Body of pancreas (tissue), 4 donors: ENCODE measurements at regions not wholly inside any gene's neighbourhood (a gene's known extent, or its start where the extent isn't known, plus 50 kb on each side); places are given as distances from the start of the nearest gene placed in this dataset.

Experiments
- ATAC-seq: fragments of 150-250 bp; one replicate; pipeline ENCODE4 v1.9.1; 2016
- DNase-seq, 4 donors: peaks; one replicate each; pipeline ENCODE4 v3.0.0-alpha.2; 2019
- H3K27ac ChIP-seq, 4 donors: fragments of 200-600 bp; sonication (generic); 1 replicate in 3 of 4; 2 replicates in 1 of 4; pipeline versions ENCODE4 v1.5.1 to v1.6.1; 2016 to 2019; ENCODE audit warnings: mild to moderate bottlenecking in 1 of 4, mixed read lengths in 1 of 4, moderate library complexity in 1 of 4
- H3K27me3 ChIP-seq, 2 donors: fragments of 200-600 bp; sonication (generic); one replicate each; pipeline ENCODE4 v1.6.0; 2016; ENCODE audit warnings: mild to moderate bottlenecking in 1 of 2
- H3K36me3 ChIP-seq, 2 donors: fragments of 200-600 bp; sonication (generic); replicated peaks in 1 of 2; 2 replicates each; pipeline ENCODE4 v1.5.1; 2016; ENCODE audit warnings: low read depth in 2 of 2; ENCODE audit not compliant: insufficient read depth in 1 of 2
- H3K4me1 ChIP-seq: fragments of 200-600 bp; sonication (generic); one replicate; pipeline ENCODE4 v1.6.0; 2016
- H3K4me3 ChIP-seq, 2 donors: fragments of 200-600 bp; sonication (generic); 1 replicate in 1 of 2; 2 replicates in 1 of 2; pipeline ENCODE4 v1.5.1; 2016 to 2019
- H3K9me3 ChIP-seq, 3 donors: fragments of 200-600 bp; sonication (generic); 1 replicate in 2 of 3; 2 replicates in 1 of 3; pipeline ENCODE4 v1.5.1; 2016
- POLR2A ChIP-seq, 3 donors: fragments of 450-650 bp; IDR thresholded peaks; one replicate each; pipeline ENCODE4 v1.6.1; 2016; ENCODE audit warnings: antibody characterized with exemption in 3 of 3, mild to moderate bottlenecking in 2 of 3
- WGBS, 2 donors: methylation state at CpG; one replicate each; pipeline ENCODE4 v1.1.5; 2017; 5-methylcytosine and 5-hydroxymethylcytosine counted together
- intact Hi-C: fragments of 100-400 bp; cut with DNase I; formaldehyde crosslinking; loops from one replicate; pipeline ENCODE4 v1.15.1; 2023
- TF ChIP-seq, protein P1 (sequence below), 7 experiments: fragments of 450-650 bp in 4 of 7; fragments of 200-600 bp in 3 of 7; sonication (generic) in 3 of 7; IDR thresholded peaks; one replicate each; pipeline ENCODE4 v1.5.1; 2016 to 2019; ENCODE audit warnings: antibody characterized with exemption in 7 of 7

GRCh38 chr18:24536326-24536725, 75.9 kb downstream of the HRH4 start:
- intact Hi-C loops, result no loop called here
- H3K27ac ChIP-seq, result no peak overlapping the region
- no peaks in the 10 kb centered on the region for H3K27me3 ChIP-seq
- WGBS, 2 donors, result 46 to 51% methylated on average over 4 of the region's 4 CpGs
- ATAC-seq (no peak), DNase-seq (no peak)
- no peaks in the 10 kb centered on the region for H3K4me1 ChIP-seq
- no peaks in the 10 kb centered on the region for H3K9me3 ChIP-seq
- no peaks in the 10 kb centered on the region for H3K36me3 ChIP-seq
- H3K4me3 ChIP-seq, result no peak overlapping the region
- TF ChIP-seq, protein P1, sequence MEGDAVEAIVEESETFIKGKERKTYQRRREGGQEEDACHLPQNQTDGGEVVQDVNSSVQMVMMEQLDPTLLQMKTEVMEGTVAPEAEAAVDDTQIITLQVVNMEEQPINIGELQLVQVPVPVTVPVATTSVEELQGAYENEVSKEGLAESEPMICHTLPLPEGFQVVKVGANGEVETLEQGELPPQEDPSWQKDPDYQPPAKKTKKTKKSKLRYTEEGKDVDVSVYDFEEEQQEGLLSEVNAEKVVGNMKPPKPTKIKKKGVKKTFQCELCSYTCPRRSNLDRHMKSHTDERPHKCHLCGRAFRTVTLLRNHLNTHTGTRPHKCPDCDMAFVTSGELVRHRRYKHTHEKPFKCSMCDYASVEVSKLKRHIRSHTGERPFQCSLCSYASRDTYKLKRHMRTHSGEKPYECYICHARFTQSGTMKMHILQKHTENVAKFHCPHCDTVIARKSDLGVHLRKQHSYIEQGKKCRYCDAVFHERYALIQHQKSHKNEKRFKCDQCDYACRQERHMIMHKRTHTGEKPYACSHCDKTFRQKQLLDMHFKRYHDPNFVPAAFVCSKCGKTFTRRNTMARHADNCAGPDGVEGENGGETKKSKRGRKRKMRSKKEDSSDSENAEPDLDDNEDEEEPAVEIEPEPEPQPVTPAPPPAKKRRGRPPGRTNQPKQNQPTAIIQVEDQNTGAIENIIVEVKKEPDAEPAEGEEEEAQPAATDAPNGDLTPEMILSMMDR (IDR thresholded peaks at IDR 0.05), result no peak
- TF ChIP-seq POLR2A (IDR thresholded peaks at IDR 0.05), result no peak

DNA sequence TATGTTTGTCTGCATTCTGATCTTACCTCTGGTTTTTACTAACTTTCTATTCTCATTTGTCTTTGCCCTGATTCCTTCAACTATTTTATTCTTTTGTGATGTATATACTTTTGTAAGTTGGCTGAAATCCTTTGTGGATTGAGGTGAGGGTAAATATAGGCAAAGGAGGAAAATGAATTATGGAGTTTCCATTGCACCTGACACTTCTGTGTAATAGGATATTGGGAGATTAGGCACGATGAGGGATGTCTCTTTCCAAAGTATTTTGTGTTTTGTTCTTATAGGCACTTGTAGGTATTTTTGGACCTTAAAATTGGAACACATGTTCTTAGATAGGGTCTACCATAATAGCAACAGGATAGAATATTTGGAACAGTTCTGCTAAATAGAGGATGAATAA, 76.4 kb downstream of the HRH4 start:
- Histone ChIP-seq H3K27me3 (no peaks in the 10 kb centered on the region), H3K4me1 (no peaks in the 10 kb centered on the region), H3K27ac (no peak overlapping the region), H3K9me3 (no peaks in the 10 kb centered on the region), H3K36me3 (no peaks in the 10 kb centered on the region), H3K4me3 (no peak overlapping the region)
- ATAC-seq (no peak), DNase-seq (no peak)
- TF ChIP-seq, protein P1 (IDR thresholded peaks at IDR 0.05), result no peak
- no peak for TF ChIP-seq POLR2A (IDR thresholded peaks at IDR 0.05)
- WGBS, 2 donors, result 57 to 65% methylated on average over 1 of the region's 1 CpG
- intact Hi-C loops, result no loop called here

- no peak overlapping the region for H3K4me3 ChIP-seq
- H3K4me1 ChIP-seq, result no peaks in the 10 kb centered on the region
- DNase-seq, result no peak
- intact Hi-C loops, result no loop called here
- TF ChIP-seq, protein P1 (IDR thresholded peaks at IDR 0.05), result no peak
- TF ChIP-seq POLR2A (IDR thresholded peaks at IDR 0.05), result no peak
- H3K27me3 ChIP-seq, result no peaks in the 10 kb centered on the region
- H3K36me3 ChIP-seq, result no peaks in the 10 kb centered on the region
- no peak for ATAC-seq
- H3K27ac ChIP-seq, result no peak overlapping the region
- no peaks in the 10 kb centered on the region for H3K9me3 ChIP-seq
- WGBS, 2 donors, result 42 to 50% methylated on average over 5 of the region's 5 CpGs
Measured at GRCh38 chr18:24538414-24539264, 78.2 kb downstream of the HRH4 start.

- ATAC-seq, result no peak
Measured at GRCh38 chr18:24539866-24540617, 79.6 kb downstream of the HRH4 start.

More at GRCh38 chr18:24539866-24540617, 79.6 kb downstream of the HRH4 start:
- Histone ChIP-seq H3K27me3 (no peaks in the 10 kb centered on the region), H3K4me1 (no peaks in the 10 kb centered on the region), H3K27ac (no peak overlapping the region), H3K4me3 (no peak overlapping the region), H3K36me3 (no peaks in the 10 kb centered on the region), H3K9me3 (no peaks in the 10 kb centered on the region)
- intact Hi-C loops, result loop anchor here (10.0 kb wide), 2 partner anchors 65 to 185 kb away; no protein-coding TSS in a partner anchor
- DNase-seq, result no peak
- TF ChIP-seq, protein P1 (IDR thresholded peaks at IDR 0.05), result no peak
- TF ChIP-seq POLR2A (IDR thresholded peaks at IDR 0.05), result no peak
- 47 to 49% methylated on average over 4 of the region's 4 CpGs for WGBS, 2 donors
